ENCODE measurements at regions not wholly inside any gene's neighbourhood (a gene's known extent, or its start where the extent isn't known, plus 50 kb on each side); places are given as distances from the start of the nearest gene placed in this dataset.

- TF ChIP-seq, protein P1, sequence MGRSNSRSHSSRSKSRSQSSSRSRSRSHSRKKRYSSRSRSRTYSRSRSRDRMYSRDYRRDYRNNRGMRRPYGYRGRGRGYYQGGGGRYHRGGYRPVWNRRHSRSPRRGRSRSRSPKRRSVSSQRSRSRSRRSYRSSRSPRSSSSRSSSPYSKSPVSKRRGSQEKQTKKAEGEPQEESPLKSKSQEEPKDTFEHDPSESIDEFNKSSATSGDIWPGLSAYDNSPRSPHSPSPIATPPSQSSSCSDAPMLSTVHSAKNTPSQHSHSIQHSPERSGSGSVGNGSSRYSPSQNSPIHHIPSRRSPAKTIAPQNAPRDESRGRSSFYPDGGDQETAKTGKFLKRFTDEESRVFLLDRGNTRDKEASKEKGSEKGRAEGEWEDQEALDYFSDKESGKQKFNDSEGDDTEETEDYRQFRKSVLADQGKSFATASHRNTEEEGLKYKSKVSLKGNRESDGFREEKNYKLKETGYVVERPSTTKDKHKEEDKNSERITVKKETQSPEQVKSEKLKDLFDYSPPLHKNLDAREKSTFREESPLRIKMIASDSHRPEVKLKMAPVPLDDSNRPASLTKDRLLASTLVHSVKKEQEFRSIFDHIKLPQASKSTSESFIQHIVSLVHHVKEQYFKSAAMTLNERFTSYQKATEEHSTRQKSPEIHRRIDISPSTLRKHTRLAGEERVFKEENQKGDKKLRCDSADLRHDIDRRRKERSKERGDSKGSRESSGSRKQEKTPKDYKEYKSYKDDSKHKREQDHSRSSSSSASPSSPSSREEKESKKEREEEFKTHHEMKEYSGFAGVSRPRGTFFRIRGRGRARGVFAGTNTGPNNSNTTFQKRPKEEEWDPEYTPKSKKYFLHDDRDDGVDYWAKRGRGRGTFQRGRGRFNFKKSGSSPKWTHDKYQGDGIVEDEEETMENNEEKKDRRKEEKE (IDR thresholded peaks at IDR 0.05; ENCODE audit: borderline replicate concordance in 1 of 2, control insufficient read depth in 1 of 2, low read depth in 2 of 2, low read length in 1 of 2), result no peak
- TF ChIP-seq ZFPM2 (CRISPR knock-in tag; IDR thresholded peaks at IDR 0.05) (no peak), TBL1XR1 (IDR thresholded peaks at IDR 0.05; ENCODE audit: low read length in 2 of 2) (no peak), POLR2H (tag; IDR thresholded peaks at IDR 0.05; ENCODE audit: low read depth) (no peak), L3MBTL2 (IDR thresholded peaks at IDR 0.05) (no peak), HMGN3 (IDR thresholded peaks at IDR 0.05; ENCODE audit: borderline replicate concordance, extremely low read depth, insufficient read length, low read depth, low read length) (no peak), SMAD2 (IDR thresholded peaks at IDR 0.05; ENCODE audit: low read depth, low read length) (no peak)
These were observed 166.4 kb upstream of the KCTD3 start (continued) for GRCh38 chr1:215400741-215401140.

- no peak for FAIRE-seq
- WGBS (ENCODE audit: insufficient coverage, low coverage, missing lambda C conversion rate), result 1% methylated on average over 5 of the region's 5 CpGs
- in situ Hi-C loops (cut with MboI), result no loop called here
- no peaks in the 10 kb centered on the region for H4K20me1 ChIP-seq (replicated peaks; ENCODE audit: control insufficient read depth, insufficient read depth, low read length)
- ATAC-seq, result no peak
- H3K27me3 ChIP-seq (ENCODE audit: control insufficient read depth in 2 of 2, insufficient read depth in 2 of 2, low read length in 2 of 2), result no peaks in the 10 kb centered on the region
- intact Hi-C loops (cut with micrococcal nuclease), result no loop called here
- CTCF ChIA-PET (ENCODE audit: low intra/inter-chr PET ratio), result no interaction called here
- DNase-seq (ENCODE audit: extremely low read depth in 1 of 4, low spot score in 3 of 4), result no peak
- no peaks in the 10 kb centered on the region for H3K9me1 ChIP-seq (ENCODE audit: control insufficient read depth, insufficient read depth, low read length)
- no peaks in the 10 kb centered on the region for H3K36me3 ChIP-seq (ENCODE audit: control insufficient read depth, insufficient read depth, low read length)
- H3K27ac ChIP-seq (ENCODE audit: extremely low read depth, low read depth, low read length), result no peak overlapping the region
- no peaks in the 10 kb centered on the region for H3K79me2 ChIP-seq (ENCODE audit: control insufficient read depth, insufficient read depth, low read length)
- H3K4me1 ChIP-seq (replicated peaks in 1 of 2; ENCODE audit: control insufficient read depth in 2 of 2, insufficient read depth in 2 of 2, low read length in 2 of 2), result no peaks in the 10 kb centered on the region
- H3K4me2 ChIP-seq (ENCODE audit: insufficient read depth, low read length), result no peak overlapping the region
- POLR2A ChIA-PET, result no interaction called here
- H3K9ac ChIP-seq (ENCODE audit: insufficient read depth in 1 of 2, low read depth in 2 of 2, low read length in 2 of 2), result no peak overlapping the region
- H2AFZ ChIP-seq (ENCODE audit: low read depth, low read length), result no peak overlapping the region
- H3K4me3 ChIP-seq, result no peak overlapping the region
- H3K9me3 ChIP-seq (replicated peaks; ENCODE audit: control insufficient read depth, insufficient read depth, low read depth, low read length), result no peaks in the 10 kb centered on the region
- no TSS peak for BruUV-seq (replicated peaks)
- no peak for TF ChIP-seq FOXJ2 (tag; IDR thresholded peaks at IDR 0.05)
- no peak for TF ChIP-seq TEAD1 (CRISPR knock-in tag; IDR thresholded peaks at IDR 0.05)
- no peak for TF ChIP-seq GATAD2B (IDR thresholded peaks at IDR 0.05; ENCODE audit: borderline replicate concordance)
- TF ChIP-seq DDX20 (tag; IDR thresholded peaks at IDR 0.05; ENCODE audit: low read depth), result no peak
These were observed 165.0 kb upstream of the KCTD3 start for GRCh38 chr1:215402147-215402546.
